Ishikawa (cell line): ENCODE measurements at regions not wholly inside any gene's neighbourhood (a gene's known extent, or its start where the extent isn't known, plus 50 kb on each side); places are given as distances from the start of the nearest gene placed in this dataset.

Experiments used
- EP300 ChIP-seq: IDR thresholded peaks from 2 replicates; pipeline ENCODE4 v1.6.1; 2012; ENCODE audit warnings: borderline replicate concordance
- FOXM1 ChIP-seq: IDR thresholded peaks from 2 replicates; pipeline ENCODE4 v1.6.1; 2012; ENCODE audit warnings: low read depth, borderline replicate concordance
- MAX ChIP-seq: IDR thresholded peaks from 2 replicates; pipeline ENCODE4 v1.6.1; 2012
- NFIC ChIP-seq: IDR thresholded peaks from 2 replicates; pipeline ENCODE4 v1.6.1; 2012
- REST ChIP-seq: IDR thresholded peaks from 2 replicates; pipeline ENCODE4 v1.6.1; 2012; ENCODE audit warnings: low read depth, mild to moderate bottlenecking
- TAF1 ChIP-seq: IDR thresholded peaks from 2 replicates; pipeline ENCODE4 v1.6.1; 2012; ENCODE audit warnings: low read depth, mild to moderate bottlenecking
- TCF12 ChIP-seq: IDR thresholded peaks from 2 replicates; pipeline ENCODE4 v1.6.1; 2012; ENCODE audit warnings: low read depth
- USF1 ChIP-seq: IDR thresholded peaks from 2 replicates; pipeline ENCODE4 v1.6.1; 2012
- YY1 ChIP-seq: IDR thresholded peaks from 2 replicates; pipeline ENCODE4 v1.6.1; 2012; ENCODE audit warnings: low read depth

GRCh38 chr4:128573781-128574508 lies 235.6 kb upstream of the JADE1 start:
- no peak for TF ChIP-seq USF1
- no peak for TF ChIP-seq FOXM1
- no peak for TF ChIP-seq EP300
- TF ChIP-seq MAX = no peak
- TF ChIP-seq TAF1 = no peak
- TF ChIP-seq REST = no peak
- TF ChIP-seq YY1 = no peak
- no peak for TF ChIP-seq TCF12
- no peak for TF ChIP-seq NFIC
